ENCODE measurements at regions not wholly inside any gene's neighbourhood (a gene's known extent, or its start where the extent isn't known, plus 50 kb on each side); places are given as distances from the start of the nearest gene placed in this dataset.

GRCh38 chr5:9818340-9818845 lies 188.2 kb upstream of the TAS2R1 start:
- TF ChIP-seq CTCF (IDR thresholded peaks at IDR 0.05): no peak
- TF ChIP-seq EZH2 (IDR thresholded peaks at IDR 0.05; ENCODE audit: borderline replicate concordance, insufficient read depth, low read depth, low read length, poor library complexity, severe bottlenecking): no peak

Data from B cell (primary cell).